AG09319 (cell line): ENCODE measurements at regions not wholly inside any gene's neighbourhood (a gene's known extent, or its start where the extent isn't known, plus 50 kb on each side); places are given as distances from the start of the nearest gene placed in this dataset.

Experiments used
- DNase-seq: peaks from one replicate; pipeline ENCODE4 v3.0.0-alpha.2; 2010; ENCODE audit warnings: low read depth; ENCODE audit errors: extremely low read depth
- TF ChIP-seq, protein P1 (sequence below): IDR thresholded peaks from 2 replicates; pipeline ENCODE4 v1.5.1; 2011; ENCODE audit warnings: low read depth, mild to moderate bottlenecking, inconsistent platforms, low read length, moderate library complexity

DNA sequence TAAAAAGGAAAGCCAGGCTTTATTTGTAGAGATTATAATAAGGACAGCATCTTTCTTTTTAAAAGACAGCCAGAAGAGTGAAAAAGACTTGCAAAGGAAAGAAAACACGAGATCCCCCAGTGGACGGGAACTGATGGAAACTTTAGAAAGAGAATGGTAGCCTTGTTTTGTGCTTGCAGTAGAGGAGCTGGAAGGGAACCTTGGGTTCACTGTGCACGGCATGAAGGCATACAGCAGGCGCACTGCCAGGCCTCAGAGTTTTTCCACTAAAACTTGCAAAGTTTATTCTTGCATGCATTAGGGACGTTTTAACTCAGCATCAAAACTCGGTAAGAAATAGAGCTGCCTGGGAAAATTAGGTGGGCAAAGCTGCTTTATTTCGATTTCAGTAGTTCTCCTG is 248.6 kb downstream of the IRX1 start:
- no peak for DNase-seq

DNA sequence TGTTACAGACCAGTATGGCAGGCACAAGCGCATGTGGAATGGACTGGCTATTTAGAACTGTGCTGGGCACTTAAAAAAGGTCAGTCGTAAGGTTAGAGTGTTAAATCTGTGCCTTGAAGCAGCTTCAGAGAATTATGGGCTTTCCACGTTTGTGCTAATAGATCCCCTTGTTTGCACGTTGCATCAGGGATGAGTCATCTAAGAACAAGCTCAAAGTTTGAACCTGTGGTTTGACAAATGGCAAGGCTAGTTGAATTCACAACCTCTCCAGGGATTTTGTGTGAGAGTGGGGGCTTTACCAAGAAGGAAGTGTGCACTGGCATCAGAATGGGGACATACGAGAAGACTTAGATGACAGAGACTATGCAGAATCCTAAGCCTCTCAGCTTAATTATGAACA is 249.6 kb downstream of the IRX1 start:
- TF ChIP-seq, protein P1, sequence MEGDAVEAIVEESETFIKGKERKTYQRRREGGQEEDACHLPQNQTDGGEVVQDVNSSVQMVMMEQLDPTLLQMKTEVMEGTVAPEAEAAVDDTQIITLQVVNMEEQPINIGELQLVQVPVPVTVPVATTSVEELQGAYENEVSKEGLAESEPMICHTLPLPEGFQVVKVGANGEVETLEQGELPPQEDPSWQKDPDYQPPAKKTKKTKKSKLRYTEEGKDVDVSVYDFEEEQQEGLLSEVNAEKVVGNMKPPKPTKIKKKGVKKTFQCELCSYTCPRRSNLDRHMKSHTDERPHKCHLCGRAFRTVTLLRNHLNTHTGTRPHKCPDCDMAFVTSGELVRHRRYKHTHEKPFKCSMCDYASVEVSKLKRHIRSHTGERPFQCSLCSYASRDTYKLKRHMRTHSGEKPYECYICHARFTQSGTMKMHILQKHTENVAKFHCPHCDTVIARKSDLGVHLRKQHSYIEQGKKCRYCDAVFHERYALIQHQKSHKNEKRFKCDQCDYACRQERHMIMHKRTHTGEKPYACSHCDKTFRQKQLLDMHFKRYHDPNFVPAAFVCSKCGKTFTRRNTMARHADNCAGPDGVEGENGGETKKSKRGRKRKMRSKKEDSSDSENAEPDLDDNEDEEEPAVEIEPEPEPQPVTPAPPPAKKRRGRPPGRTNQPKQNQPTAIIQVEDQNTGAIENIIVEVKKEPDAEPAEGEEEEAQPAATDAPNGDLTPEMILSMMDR: no peak
- no peak for DNase-seq

More for the DNA sequence above, 248.6 kb downstream of the IRX1 start:
- TF ChIP-seq, protein P1: no peak

DNA sequence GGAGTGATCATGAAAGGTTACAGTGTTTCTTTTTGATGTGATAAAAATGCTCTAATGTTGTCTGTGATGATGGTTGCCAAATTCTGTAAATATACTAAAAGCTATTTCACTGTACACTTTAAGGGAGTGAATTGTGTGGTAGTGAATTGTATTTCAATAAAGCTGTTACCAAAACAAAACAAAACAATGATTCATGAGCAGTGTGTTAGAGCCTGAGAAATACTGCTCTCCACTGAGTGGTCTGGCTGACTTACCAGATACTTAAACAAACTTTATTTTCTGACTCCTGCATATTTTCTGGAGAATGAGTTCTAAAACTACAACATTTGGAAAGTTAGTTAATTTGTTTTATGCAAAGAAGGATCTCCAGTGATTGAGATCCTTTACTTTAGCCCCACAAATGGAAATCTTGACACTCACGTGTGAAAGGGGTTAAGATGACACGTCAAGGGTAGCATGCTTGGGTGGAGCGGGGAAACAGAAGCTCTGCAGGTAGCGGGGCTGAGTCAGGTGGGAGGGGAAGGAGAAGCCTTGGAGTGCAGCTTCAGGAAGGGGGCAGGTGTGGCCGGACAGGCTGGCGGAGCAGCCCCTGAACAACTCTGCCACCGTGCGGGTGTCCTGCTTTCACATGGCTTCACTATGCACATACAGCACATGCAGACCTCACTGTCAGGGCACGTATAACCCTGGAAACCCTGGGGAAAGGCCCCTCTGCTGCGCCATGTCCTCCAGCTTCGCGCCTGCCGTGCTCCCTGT is 256.7 kb downstream of the IRX1 start:
- no peak for DNase-seq

DNA sequence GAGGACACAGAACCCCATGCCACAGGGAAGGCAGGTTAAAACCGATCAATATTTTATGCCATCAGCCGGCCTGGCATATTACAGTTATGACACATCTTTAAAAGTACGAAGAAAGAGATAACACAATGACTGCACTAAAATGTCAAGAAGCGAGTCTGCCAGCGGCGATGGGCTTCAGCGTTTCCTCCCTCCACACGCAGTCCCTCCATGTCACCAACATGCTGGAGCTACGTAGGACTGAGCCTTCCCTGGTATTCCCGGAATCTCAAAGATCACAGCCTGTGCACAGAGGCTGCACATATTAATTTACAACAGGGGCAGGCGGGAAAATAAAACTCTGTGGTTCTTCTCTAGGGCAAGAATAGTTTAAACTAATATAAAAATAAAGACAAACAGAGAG is 257.7 kb downstream of the IRX1 start:
- DNase-seq: no peak

More for the DNA sequence above, 256.7 kb downstream of the IRX1 start:
- TF ChIP-seq, protein P1: no peak

DNA sequence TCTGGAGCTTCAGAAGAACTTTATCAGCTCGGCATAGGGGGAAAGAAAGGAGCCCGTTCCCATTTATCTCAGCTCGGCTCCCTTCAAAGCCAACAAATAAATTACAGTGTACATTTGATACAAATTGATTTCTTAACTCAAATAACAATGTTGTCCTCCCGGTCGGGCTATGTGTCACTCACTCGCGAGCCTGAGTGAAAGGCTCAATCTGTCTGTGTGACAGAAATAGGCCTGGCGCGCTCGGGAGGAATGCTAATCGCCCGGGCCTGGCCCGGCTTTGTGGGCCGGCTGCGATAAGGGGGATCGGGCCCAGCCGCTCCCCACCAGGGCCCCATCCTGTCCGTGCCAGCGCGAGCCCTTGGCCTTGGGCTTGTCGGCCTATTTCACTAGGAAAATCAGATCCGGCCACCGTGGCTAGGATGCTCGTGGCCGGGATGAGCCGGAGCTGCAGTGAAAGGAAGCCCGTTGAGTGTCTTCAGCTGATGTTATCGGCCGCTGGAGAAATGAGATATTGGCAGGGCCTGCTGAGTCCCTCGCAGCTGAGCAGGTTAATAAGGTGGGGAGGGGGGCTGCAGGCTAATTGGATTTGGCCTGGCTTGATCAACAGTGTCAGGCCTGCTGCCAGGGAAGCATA is 258.7 kb downstream of the IRX1 start:
- DNase-seq: no peak
- TF ChIP-seq, protein P1: no peak

More for the DNA sequence above, 257.7 kb downstream of the IRX1 start:
- TF ChIP-seq, protein P1: no peak

DNA sequence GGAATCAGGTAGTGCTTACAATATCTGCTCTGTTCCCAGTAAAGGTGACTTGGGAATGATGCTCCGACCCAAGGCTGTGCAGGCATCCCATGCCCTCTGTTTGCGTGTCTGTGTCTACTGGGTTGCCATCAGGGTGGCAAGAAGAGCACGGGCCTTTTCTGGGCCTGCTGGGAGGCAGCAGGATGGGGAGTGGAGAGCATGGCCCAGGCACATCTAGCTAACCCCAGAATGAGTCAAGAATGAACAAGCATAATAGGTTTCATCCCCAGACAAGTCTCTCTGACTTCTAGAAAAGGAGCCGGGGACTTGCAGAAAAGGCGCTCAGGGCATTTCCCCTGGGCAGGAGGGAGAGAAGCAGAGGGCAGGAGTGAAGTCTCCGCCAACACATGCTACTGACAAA is 260.4 kb downstream of the IRX1 start:
- TF ChIP-seq, protein P1: no peak
- no peak for DNase-seq

DNA sequence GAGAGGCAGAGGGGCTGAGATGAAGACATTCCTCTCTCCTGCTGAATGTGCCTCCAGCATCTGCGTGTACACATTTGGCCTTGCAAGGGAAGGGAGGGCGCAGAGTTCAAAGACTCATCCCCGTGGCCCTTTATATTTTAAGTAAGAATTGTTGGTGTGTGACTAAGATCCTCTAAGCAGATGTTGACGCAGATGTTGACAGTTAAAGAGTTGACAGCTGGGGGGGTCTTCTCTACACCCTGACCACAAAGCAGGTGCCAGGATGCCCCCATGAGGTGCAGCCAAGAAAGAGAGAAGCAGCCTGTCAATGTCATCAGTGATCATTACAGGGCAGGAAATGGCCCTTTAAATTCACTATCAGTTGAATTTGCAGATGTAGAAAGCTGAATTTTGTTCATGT is 262.9 kb downstream of the IRX1 start:
- DNase-seq: no peak
- TF ChIP-seq, protein P1: no peak
